Thyroid gland (tissue), 4 donors: ENCODE measurements at regions not wholly inside any gene's neighbourhood (a gene's known extent, or its start where the extent isn't known, plus 50 kb on each side); places are given as distances from the start of the nearest gene placed in this dataset.
A peak's percentile ranks its signal among the peaks of the same experiment; 100 is the strongest.
"Not testable (repeated sequence)": the region's sequence is repeated elsewhere in the genome, so short reads cannot be mapped to it uniquely, and the experiment has no call there.

Experiments
- DNase-seq, 2 donors: peaks; one replicate each; pipeline ENCODE4 v3.0.0-alpha.2; 2019
- H3K27ac ChIP-seq, 3 donors: fragments of 200-600 bp; sonication (generic); 1 replicate in 2 of 3; 2 replicates in 1 of 3; pipeline ENCODE4 v1.5.1; 2016 to 2019; ENCODE audit warnings: mild to moderate bottlenecking in 1 of 3, moderate library complexity in 1 of 3
- H3K27me3 ChIP-seq: fragments of 200-600 bp; sonication (generic); one replicate; pipeline ENCODE4 v1.5.1; 2019
- H3K36me3 ChIP-seq, 2 donors: fragments of 200-600 bp; sonication (generic); one replicate each; pipeline ENCODE4 v1.5.1; 2016 to 2019
- H3K4me1 ChIP-seq, 2 donors: fragments of 200-600 bp; sonication (generic); one replicate each; pipeline ENCODE4 v1.5.1; 2017 to 2019
- H3K4me3 ChIP-seq, 3 donors: fragments of 200-600 bp; sonication (generic); replicated peaks in 1 of 3; 1 replicate in 2 of 3; 2 replicates in 1 of 3; pipeline ENCODE4 v1.5.1; 2016; ENCODE audit warnings: mild to moderate bottlenecking in 1 of 3
- H3K9me3 ChIP-seq: fragments of 200-600 bp; sonication (generic); one replicate; pipeline ENCODE4 v1.5.1; 2017
- POLR2A ChIP-seq, 2 donors: fragments of 450-650 bp; IDR thresholded peaks; one replicate each; pipeline ENCODE4 v1.6.1; 2017; ENCODE audit warnings: antibody characterized with exemption in 2 of 2, mild to moderate bottlenecking in 2 of 2, moderate library complexity in 1 of 2
- WGBS, 2 donors: methylation state at CpG; one replicate each; pipeline ENCODE4 v1.1.5; 2017; 5-methylcytosine and 5-hydroxymethylcytosine counted together
- intact Hi-C: fragments of 100-400 bp; cut with DNase I; formaldehyde crosslinking; loops from one replicate; pipeline ENCODE4 v1.15.1; 2023
- TF ChIP-seq, protein P1 (sequence below), 6 experiments: fragments of 200-600 bp in 3 of 6; fragments of 450-650 bp in 3 of 6; sonication (generic) in 3 of 6; IDR thresholded peaks; one replicate each; pipeline ENCODE4 v1.5.1; 2016 to 2019; ENCODE audit warnings: antibody characterized with exemption in 6 of 6, mild to moderate bottlenecking in 2 of 6, inconsistent platforms in 1 of 6, moderate library complexity in 1 of 6

DNA sequence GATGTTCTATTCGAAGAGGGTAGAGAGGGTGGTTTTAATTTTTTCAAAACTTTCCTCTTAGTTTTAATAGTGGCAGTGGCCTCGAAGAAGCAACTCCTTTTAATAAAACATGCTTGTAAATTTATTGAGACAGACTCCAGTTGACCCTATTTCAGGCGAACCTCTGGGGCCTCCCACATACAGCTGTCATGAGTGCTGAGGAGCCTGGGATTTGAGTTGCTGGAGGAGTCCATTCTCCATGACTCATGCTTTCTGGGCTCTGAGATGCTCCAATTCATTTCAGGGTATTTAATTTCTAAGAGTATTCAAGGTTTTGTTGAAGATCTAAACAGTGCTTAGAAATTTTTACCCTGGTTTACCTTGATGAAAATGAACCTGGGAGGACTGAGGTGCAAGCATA lies 580.4 kb downstream of the CBLN4 start:
- Histone ChIP-seq H3K9me3 (no peaks in the 10 kb centered on the region), H3K27me3 (no peaks in the 10 kb centered on the region), H3K4me1 (no peaks in the 10 kb centered on the region), H3K4me3 (no peak overlapping the region), H3K27ac (no peak overlapping the region), H3K36me3 (no peaks in the 10 kb centered on the region)
- intact Hi-C loops: no loop called here
- no peak for DNase-seq
- TF ChIP-seq, protein P1, sequence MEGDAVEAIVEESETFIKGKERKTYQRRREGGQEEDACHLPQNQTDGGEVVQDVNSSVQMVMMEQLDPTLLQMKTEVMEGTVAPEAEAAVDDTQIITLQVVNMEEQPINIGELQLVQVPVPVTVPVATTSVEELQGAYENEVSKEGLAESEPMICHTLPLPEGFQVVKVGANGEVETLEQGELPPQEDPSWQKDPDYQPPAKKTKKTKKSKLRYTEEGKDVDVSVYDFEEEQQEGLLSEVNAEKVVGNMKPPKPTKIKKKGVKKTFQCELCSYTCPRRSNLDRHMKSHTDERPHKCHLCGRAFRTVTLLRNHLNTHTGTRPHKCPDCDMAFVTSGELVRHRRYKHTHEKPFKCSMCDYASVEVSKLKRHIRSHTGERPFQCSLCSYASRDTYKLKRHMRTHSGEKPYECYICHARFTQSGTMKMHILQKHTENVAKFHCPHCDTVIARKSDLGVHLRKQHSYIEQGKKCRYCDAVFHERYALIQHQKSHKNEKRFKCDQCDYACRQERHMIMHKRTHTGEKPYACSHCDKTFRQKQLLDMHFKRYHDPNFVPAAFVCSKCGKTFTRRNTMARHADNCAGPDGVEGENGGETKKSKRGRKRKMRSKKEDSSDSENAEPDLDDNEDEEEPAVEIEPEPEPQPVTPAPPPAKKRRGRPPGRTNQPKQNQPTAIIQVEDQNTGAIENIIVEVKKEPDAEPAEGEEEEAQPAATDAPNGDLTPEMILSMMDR (IDR thresholded peaks at IDR 0.05): no peak
- TF ChIP-seq POLR2A (IDR thresholded peaks at IDR 0.05): no peak
- WGBS, 2 donors: 58 to 69% methylated on average over 3 of the region's 3 CpGs

DNA sequence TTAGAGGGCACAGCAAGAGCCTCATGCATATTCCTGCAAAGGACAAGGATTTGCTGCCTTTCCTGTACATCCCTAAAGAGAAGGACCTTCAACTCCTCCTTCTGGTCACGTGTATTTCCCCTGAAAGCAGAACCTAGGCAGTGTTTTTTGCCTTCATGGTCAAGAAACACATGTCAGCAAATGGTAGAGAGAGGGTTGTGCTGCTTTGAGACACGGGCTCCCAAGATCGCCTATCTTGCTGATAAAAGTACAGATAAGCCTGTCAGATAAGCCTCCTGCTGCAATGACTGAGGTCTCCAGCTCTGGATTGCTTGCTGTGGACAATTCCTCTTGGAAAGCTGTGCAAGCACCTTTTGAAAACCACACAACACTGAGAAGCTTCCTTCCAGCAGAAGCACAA lies 580.8 kb downstream of the CBLN4 start:
- Histone ChIP-seq H3K27ac (no peak overlapping the region), H3K4me1 (no peaks in the 10 kb centered on the region), H3K27me3 (no peaks in the 10 kb centered on the region), H3K4me3 (no peak overlapping the region), H3K36me3 (no peaks in the 10 kb centered on the region), H3K9me3 (no peaks in the 10 kb centered on the region)
- intact Hi-C loops: no loop called here
- WGBS, 2 donors: 25 to 33% methylated on average over 3 of the region's 3 CpGs
- DNase-seq: no peak
- TF ChIP-seq, protein P1 (IDR thresholded peaks at IDR 0.05): no peak
- TF ChIP-seq POLR2A (IDR thresholded peaks at IDR 0.05): no peak

DNA sequence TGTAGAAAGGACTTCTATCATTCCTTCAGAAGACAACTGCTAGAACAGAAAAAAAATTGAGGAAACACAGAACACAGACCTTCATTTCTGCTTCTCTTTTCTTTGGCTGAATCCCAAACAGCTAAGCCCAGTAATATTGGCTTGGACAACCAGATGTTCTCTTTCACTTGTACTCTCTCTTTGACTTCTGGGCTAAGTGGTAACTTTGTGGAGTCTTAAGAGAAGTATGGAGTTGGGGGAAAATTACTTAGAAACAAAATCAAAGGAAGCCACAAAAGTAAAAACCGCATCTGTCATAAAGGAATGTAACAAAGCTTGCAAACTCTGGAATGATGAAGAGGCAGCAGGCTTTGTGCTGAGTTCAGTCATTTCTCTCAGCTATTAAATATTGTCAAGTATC lies 587.5 kb downstream of the CBLN4 start:
- Histone ChIP-seq H3K27me3 (no peaks in the 10 kb centered on the region), H3K27ac (no peak overlapping the region), H3K9me3 (no peaks in the 10 kb centered on the region), H3K4me1 (no peaks in the 10 kb centered on the region), H3K4me3 (no peak overlapping the region), H3K36me3 (no peaks in the 10 kb centered on the region)
- 78% methylated on average over 1 of the region's 1 CpG for WGBS, 2 donors
- no peak for TF ChIP-seq POLR2A (IDR thresholded peaks at IDR 0.05)
- TF ChIP-seq, protein P1 (IDR thresholded peaks at IDR 0.05): no peak
- DNase-seq: no peak
- intact Hi-C loops: no loop called here

DNA sequence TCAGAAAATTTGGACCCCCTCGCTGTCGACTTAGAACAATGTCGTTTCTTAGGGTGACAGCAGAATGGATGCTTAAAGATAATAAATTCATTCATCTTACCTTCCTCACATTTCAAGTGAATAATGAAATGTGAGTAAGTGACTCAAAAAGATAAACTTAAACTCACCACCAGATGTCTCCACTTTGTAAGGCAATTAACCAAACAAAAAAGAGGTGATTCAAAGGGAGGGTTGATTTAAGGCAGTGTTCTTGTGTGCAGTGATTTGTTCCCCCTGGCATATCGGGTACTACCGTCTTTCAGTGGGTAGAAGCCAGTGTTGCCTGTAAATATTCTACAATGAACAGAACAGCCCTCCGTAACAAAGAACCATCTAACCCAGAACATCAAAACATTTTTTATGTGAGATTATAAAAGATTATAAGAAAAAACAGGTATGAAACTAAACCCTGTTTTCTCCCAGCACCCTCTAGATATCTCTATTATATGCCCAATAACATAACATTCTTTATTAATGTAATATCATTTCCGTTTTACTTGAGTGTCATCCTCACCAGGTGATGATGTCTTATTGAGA lies 589.7 kb downstream of the CBLN4 start:
- no peaks in the 10 kb centered on the region for H3K4me1 ChIP-seq
- WGBS, 2 donors: 43 to 46% methylated on average over 7 of the region's 7 CpGs
- H3K36me3 ChIP-seq: no peaks in the 10 kb centered on the region
- no peaks in the 10 kb centered on the region for H3K9me3 ChIP-seq
- TF ChIP-seq POLR2A (IDR thresholded peaks at IDR 0.05): no peak
- TF ChIP-seq, protein P1 (IDR thresholded peaks at IDR 0.05): peak in 3 of 6 experiments; percentile 46 to 48 (median 46)
- H3K27me3 ChIP-seq: no peaks in the 10 kb centered on the region
- no peak for DNase-seq
- H3K27ac ChIP-seq: no peak overlapping the region
- intact Hi-C loops: no loop called here
- no peak overlapping the region for H3K4me3 ChIP-seq

DNA sequence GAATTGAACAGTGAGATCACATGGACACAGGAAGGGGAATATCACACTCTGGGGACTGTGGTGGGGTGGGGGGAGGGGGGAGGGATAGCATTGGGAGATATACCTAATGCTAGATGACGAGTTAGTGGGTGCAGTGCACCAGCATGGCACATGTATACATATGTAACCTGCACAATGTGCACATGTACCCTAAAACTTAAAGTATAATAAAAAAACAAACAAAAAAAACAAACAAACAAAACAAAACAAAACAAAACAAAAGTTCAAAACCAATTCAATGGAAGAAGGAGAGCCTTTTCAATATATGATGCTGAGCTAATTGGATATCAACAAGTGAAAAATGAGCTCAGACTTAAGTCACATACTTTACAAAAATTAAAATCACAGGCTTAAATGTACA lies 592.8 kb downstream of the CBLN4 start:
- intact Hi-C loops, DNase-seq, H3K36me3 ChIP-seq, H3K27me3 ChIP-seq, H3K4me1 ChIP-seq, H3K4me3 ChIP-seq, H3K9me3 ChIP-seq, H3K27ac ChIP-seq: not testable (repeated sequence)
- WGBS, 2 donors: 84 to 94% methylated on average over 1 of the region's 1 CpG

DNA sequence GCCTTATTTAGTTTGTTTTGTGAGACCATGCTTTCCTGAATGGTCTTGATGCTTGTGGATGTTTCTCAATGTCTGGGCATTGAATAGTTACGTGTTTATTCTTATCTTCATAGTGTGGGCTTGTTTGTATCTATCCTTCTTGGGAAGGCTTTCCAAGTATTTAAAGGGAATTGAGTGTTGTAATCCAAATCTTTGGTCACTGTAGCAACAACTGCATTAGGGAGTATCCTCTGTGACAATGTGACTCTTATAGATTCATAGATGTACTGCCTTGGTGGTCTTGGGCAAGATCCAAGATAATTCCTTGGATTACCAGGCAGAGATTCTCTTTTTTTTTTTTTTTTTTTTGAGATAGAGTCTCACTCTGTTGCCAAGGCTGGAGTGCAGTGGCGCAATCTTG lies 598.4 kb downstream of the CBLN4 start:
- WGBS, 2 donors: 78 to 83% methylated on average over 2 of the region's 2 CpGs
- DNase-seq: no peak
- no peak overlapping the region for H3K27ac ChIP-seq

More for the DNA sequence above, 598.4 kb downstream of the CBLN4 start:
- Histone ChIP-seq H3K4me3 (no peak overlapping the region), H3K36me3 (no peaks in the 10 kb centered on the region), H3K4me1 (no peaks in the 10 kb centered on the region), H3K27me3 (no peaks in the 10 kb centered on the region), H3K9me3 (no peaks in the 10 kb centered on the region)
- TF ChIP-seq, protein P1 (IDR thresholded peaks at IDR 0.05): no peak
- no peak for TF ChIP-seq POLR2A (IDR thresholded peaks at IDR 0.05)
- intact Hi-C loops: no loop called here
